Psoas muscle (tissue), 7 donors: ENCODE measurements at regions not wholly inside any gene's neighbourhood (a gene's known extent, or its start where the extent isn't known, plus 50 kb on each side); places are given as distances from the start of the nearest gene placed in this dataset.
"Not testable (repeated sequence)": the region's sequence is repeated elsewhere in the genome, so short reads cannot be mapped to it uniquely, and the experiment has no call there.

Source experiments
- ATAC-seq, 4 donors: fragments of 200-7000 bp; cut with Tn5 transposase; one replicate each; pipeline ENCODE4 v1.9.1; 2020; ENCODE audit warnings: moderate library complexity in 3 of 4, mild to moderate bottlenecking in 2 of 4
- DNase-seq, 2 donors: peaks; one replicate each; pipeline ENCODE4 v3.0.0-alpha.2; 2020
- H3K27ac ChIP-seq: fragments of 200-600 bp; one replicate; pipeline ENCODE4 v1.8.0; 2022
- H3K27me3 ChIP-seq, 3 donors: fragments of 200-600 bp in 1 of 3; one replicate each; pipeline versions ENCODE4 v1.6.1 to v1.8.0; 2013 to 2022; ENCODE audit warnings: low read length in 2 of 3, mild to moderate bottlenecking in 2 of 3, moderate library complexity in 1 of 3; ENCODE audit not compliant: insufficient read depth in 3 of 3
- H3K36me3 ChIP-seq, 2 donors: fragments of 200-600 bp in 1 of 2; one replicate each; pipeline versions ENCODE4 v1.6.1 to v1.8.0; 2013 to 2022; ENCODE audit warnings: low read depth in 1 of 2, mild to moderate bottlenecking in 1 of 2, moderate library complexity in 1 of 2; ENCODE audit not compliant: insufficient read depth in 1 of 2
- H3K4me1 ChIP-seq: fragments of 200-600 bp; one replicate; pipeline ENCODE4 v1.8.0; 2022
- H3K4me3 ChIP-seq: fragments of 200-600 bp; one replicate; pipeline ENCODE4 v1.8.0; 2022; ENCODE audit warnings: mild to moderate bottlenecking
- H3K9me3 ChIP-seq: fragments of 200-600 bp; one replicate; pipeline ENCODE4 v1.8.0; 2022
- WGBS, 3 donors: extraction: QIAGEN DNeasy Blood & Tissue Kit; methylation state at CpG; one replicate each; pipeline versions ENCODE4 v1.1.6 to v1.1.7; 2013; 5-methylcytosine and 5-hydroxymethylcytosine counted together
- intact Hi-C, 2 donors: fragments of 100-400 bp; cut with DNase I; formaldehyde crosslinking; loops; one replicate each; pipeline versions ENCODE4 v1.11.0 to v1.14.2; 2022
- TF ChIP-seq, protein P1 (sequence below): fragments of 200-600 bp; IDR thresholded peaks from one replicate; pipeline ENCODE4 v1.8.0; 2022; ENCODE audit warnings: antibody characterized with exemption
- donor health status: healthy with polysubstance abuse.
- donor health status: DM: no; HTN: no; CAD: no; lungs with moderate emphysema.
- donor health status: Bipolar disorder and iron deficiency.
- donor health status: healthy.
- donor health status: DM: yes; HTN: yes; CAD: no.
- donor health status: DM: no; HTN: no; CAD: no.
- donor health status: DM: yes; HTN: yes; CAD: no.

DNA sequence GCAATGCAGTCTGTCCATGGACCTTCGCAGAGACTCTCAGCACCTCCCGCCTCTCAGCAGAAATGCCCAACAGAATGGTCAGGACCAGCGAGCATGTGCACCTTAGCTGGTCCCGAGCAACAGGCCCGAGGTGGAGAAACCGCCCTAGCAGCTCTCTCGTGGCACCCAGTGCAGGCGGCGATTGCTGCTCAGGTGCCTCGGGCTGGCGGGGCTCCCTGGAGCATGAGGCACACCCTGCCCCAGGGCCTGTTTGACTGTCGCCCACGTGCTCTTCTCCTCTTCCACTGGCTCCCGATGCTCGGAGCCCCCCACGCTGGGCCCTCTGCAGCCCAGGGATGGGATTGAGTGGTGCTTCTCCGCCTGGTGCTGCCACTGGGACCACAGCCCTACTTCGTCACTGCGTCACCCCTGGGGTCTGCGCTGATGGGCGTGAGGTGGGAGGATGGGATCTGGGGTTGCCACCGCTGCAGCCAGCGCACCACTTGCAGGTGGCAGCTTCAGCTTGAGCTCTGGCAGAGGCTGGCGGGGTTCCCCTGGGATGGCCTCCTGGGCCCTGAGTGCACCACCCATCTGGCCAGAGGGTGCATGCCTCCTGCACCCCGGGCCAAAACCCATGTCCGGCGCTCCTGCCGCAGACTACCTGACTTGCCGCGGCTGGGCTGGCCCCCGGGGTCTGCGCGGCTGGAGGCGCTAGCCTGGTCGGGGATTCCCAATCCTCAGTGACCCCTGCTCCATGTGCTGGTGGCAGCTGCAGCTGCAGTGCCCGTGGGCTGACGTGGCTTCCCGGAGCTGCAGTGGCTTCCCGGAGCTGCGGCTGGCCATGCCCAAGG, 244.2 kb downstream of the FOXD4L6 start:
- TF ChIP-seq, protein P1, sequence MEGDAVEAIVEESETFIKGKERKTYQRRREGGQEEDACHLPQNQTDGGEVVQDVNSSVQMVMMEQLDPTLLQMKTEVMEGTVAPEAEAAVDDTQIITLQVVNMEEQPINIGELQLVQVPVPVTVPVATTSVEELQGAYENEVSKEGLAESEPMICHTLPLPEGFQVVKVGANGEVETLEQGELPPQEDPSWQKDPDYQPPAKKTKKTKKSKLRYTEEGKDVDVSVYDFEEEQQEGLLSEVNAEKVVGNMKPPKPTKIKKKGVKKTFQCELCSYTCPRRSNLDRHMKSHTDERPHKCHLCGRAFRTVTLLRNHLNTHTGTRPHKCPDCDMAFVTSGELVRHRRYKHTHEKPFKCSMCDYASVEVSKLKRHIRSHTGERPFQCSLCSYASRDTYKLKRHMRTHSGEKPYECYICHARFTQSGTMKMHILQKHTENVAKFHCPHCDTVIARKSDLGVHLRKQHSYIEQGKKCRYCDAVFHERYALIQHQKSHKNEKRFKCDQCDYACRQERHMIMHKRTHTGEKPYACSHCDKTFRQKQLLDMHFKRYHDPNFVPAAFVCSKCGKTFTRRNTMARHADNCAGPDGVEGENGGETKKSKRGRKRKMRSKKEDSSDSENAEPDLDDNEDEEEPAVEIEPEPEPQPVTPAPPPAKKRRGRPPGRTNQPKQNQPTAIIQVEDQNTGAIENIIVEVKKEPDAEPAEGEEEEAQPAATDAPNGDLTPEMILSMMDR = no peak
- peak in 1 of 2 donors; percentile 48 for DNase-seq
- no peak for ATAC-seq
- H3K4me1 ChIP-seq = no peaks in the 10 kb centered on the region
- H3K36me3 ChIP-seq = no peaks in the 10 kb centered on the region
- no peak overlapping the region for H3K27ac ChIP-seq
- H3K4me3 ChIP-seq = no peak overlapping the region
- no peaks in the 10 kb centered on the region for H3K27me3 ChIP-seq
- 93 to 94% (median 94%) methylated on average over 40 of the region's 40 CpGs for WGBS, 3 donors
- intact Hi-C loops = no loop called here
- H3K9me3 ChIP-seq = peaks cover 88% of the 10 kb centered on the region

DNA sequence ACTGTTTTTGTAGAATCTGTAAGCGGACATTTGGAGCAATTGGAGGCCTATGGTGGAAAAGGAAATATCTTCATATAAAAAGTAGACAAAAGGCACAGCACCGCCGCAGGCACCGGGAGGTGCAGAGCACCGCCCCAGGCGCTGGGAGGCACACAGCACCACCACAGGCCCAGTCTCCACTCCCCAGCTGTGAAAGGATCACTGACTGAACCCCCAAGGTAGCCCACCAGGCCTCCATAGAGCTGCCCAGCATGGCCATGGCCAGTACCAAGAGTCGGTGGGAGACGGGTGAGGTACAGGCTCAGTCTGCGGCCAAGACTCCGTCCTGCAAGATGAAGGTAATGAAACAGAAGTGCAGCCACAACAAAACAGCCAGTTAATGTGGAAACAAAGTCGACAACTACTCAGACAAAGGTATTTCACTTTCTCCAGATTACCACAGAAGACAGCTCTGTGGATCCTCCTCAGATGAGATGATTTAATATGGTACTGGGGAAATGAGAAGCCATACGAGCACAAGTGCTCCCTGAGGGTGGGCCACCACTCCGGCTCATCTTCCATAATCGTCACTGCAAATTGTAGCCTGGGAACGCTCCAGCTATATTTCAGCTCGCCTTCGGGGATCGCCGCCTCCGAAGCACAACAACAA, 244.9 kb downstream of the FOXD4L6 start:
- H3K27ac ChIP-seq, intact Hi-C loops, H3K27me3 ChIP-seq, H3K36me3 ChIP-seq, H3K4me1 ChIP-seq, ATAC-seq, H3K4me3 ChIP-seq: not testable (repeated sequence)
- peaks cover 83% of the 10 kb centered on the region for H3K9me3 ChIP-seq
- WGBS, 3 donors = 90 to 92% (median 91%) methylated on average over 20 of the region's 20 CpGs
- DNase-seq = peak in 1 of 2 donors; percentile 43

DNA sequence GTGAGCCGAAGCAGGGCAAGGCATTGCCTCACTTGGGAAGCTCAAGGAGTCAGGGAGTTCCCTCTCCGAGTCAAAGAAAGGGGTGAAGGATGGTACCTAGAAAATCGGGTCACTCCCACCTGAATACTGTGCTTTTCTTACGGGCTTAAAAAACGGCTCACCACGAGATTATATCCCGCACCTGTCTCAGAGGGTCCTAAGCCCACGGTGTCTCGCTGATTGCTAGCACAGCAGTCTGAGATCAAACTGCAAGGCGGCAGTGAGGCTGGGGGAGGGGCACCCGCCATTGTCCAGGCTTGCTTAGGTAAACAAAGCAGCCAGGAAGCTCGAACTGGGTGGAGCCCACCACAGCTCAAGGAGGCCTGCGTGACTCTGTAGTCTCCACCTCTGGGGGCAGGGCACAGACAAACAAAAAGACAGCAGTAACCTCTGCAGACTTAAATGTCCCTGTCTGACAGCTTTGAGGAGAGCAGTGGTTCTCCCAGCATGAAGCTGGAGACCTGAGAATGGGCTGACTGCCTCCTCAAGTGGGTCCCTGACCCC, 254.7 kb downstream of the FOXD4L6 start:
- ATAC-seq, intact Hi-C loops, H3K27me3 ChIP-seq, H3K27ac ChIP-seq, H3K4me3 ChIP-seq, H3K36me3 ChIP-seq, H3K4me1 ChIP-seq: not testable (repeated sequence)
- 78 to 84% (median 82%) methylated on average over 12 to 13 of the region's 13 CpGs for WGBS, 3 donors
- peaks cover 46% of the 10 kb centered on the region for H3K9me3 ChIP-seq
- DNase-seq = peak in 1 of 2 donors; percentile 27

DNA sequence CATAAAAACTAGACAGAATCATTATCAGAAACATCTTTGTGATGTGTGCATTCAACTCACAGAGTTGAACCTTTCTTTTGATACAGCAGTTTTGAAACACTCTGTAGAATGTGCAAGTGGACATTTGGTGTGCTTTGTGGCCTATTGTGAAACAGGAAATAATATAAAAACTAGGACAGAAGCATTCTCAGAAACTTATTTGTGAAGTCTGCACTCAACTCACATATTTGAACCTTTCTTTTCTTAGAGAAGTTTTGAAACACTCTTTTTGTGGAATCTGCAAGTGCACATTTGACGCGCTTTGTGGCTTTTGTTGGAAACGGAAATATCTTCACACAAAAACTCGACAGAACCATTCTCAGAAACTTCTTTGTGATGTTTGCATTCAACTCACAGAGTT, 260.0 kb downstream of the FOXD4L6 start:
- H3K27me3 ChIP-seq, H3K4me3 ChIP-seq, DNase-seq, H3K36me3 ChIP-seq, H3K4me1 ChIP-seq, ATAC-seq, intact Hi-C loops, H3K27ac ChIP-seq: not testable (repeated sequence)
- WGBS, 3 donors = 72 to 89% (median 83%) methylated on average over 4 of the region's 4 CpGs
- H3K9me3 ChIP-seq = peaks cover 59% of the 10 kb centered on the region
